ENCODE measurements at regions not wholly inside any gene's neighbourhood (a gene's known extent, or its start where the extent isn't known, plus 50 kb on each side); places are given as distances from the start of the nearest gene placed in this dataset.

DNA sequence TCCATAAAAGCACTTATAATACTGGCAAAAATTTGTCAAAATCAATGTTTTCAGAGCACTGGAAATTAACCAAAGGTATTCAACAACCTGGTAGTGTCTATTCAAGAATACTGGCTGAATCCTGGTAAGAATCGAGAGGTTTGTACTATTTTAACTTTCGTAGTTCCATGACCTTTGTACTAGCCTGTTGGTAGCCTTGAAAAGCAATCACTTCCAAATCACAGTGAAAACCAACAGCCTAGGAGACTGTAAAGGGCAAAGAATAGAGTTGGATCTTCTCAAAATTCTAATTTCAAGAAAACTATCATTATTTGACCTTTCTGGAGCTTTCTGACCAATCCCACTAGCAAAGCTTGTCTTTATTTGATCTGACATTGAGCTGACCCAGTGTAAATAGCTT lies 64.8 kb upstream of the CCDC178 start:
- Histone ChIP-seq H2BK5ac (ENCODE audit: insufficient read length, low read length) (no peak overlapping the region), H3K56ac (ENCODE audit: insufficient read length, low read depth, low read length) (no peak overlapping the region), H3K14ac (ENCODE audit: insufficient read depth, low read length) (no peak overlapping the region), H2BK15ac (ENCODE audit: low read depth, low read length) (no peak overlapping the region), H3K9me3 (ENCODE audit: control insufficient read depth, low read depth, low read length) (no peaks in the 10 kb centered on the region), H3K4me2 (ENCODE audit: insufficient read depth, insufficient read length, low read length) (no peak overlapping the region), H3K4ac (ENCODE audit: low read depth, low read length) (no peak overlapping the region), H3K9ac (ENCODE audit: extremely low read depth, insufficient read length, low read length) (no peak overlapping the region), H2BK20ac (ENCODE audit: low read depth, low read length, poor library complexity, severe bottlenecking) (no peak overlapping the region), H3K18ac (ENCODE audit: insufficient read length, low read depth, low read length) (no peak overlapping the region), H3K23me2 (ENCODE audit: insufficient read length, low read depth, low read length, poor library complexity, severe bottlenecking) (no peaks in the 10 kb centered on the region), H2AFZ (ENCODE audit: low read length) (no peak overlapping the region), H3K79me1 (ENCODE audit: insufficient read depth, low read depth, low read length, poor library complexity, severe bottlenecking) (no peaks in the 10 kb centered on the region), H2BK120ac (ENCODE audit: low read depth, low read length, poor library complexity, severe bottlenecking) (no peak overlapping the region), H2BK12ac (ENCODE audit: insufficient read length, low read depth, low read length) (no peak overlapping the region), H3K27me3 (ENCODE audit: insufficient read depth, low read length) (no peaks in the 10 kb centered on the region), H3K27ac (ENCODE audit: insufficient read length, low read depth, low read length) (no peak overlapping the region), H4K5ac (ENCODE audit: insufficient read length, low read depth, low read length) (no peak overlapping the region), H4K91ac (ENCODE audit: insufficient read length, low read depth, low read length) (no peak overlapping the region), H3K79me2 (ENCODE audit: insufficient read depth, low read length) (no peaks in the 10 kb centered on the region), H4K20me1 (ENCODE audit: control insufficient read depth, insufficient read depth, insufficient read length) (no peaks in the 10 kb centered on the region), H3T11ph (ENCODE audit: low read length) (no peak overlapping the region), H3K23ac (ENCODE audit: insufficient read length, low read depth, low read length) (no peak overlapping the region), H3K4me1 (ENCODE audit: insufficient read depth, low read length) (no peaks in the 10 kb centered on the region), H2AK5ac (ENCODE audit: insufficient read length, low read length) (no peak overlapping the region), H4K8ac (replicated peaks; ENCODE audit: insufficient read length, low read depth, low read length) (no peak overlapping the region)
- Mint-ChIP-seq H3K27ac (no peak overlapping the region), H3K9me3 (peaks cover 0 to 4% of the 10 kb centered on the region in 2 experiments; a peak in 2 of 5 replicates), H3K36me3 (ENCODE audit: insufficient read depth in 1 of 3, low read depth in 3 of 3) (no peaks in the 10 kb centered on the region), H3K27me3 (ENCODE audit: low read depth) (no peaks in the 10 kb centered on the region; the same call in 1 of the 2 replicates), H3K4me3 (no peak overlapping the region), H3K4me1 (no peaks in the 10 kb centered on the region)
- TF ChIP-seq CTCF (conservative IDR thresholded peaks at IDR 0.05), result no peak
- DNase-seq, result no peak
- WGBS (ENCODE audit: extremely low coverage, insufficient read length, low lambda C conversion rate), result no CpG with 5 or more reads among the region's 2 CpGs

Measured in H9 (cell line).